HepG2 (cell line): ENCODE measurements at regions not wholly inside any gene's neighbourhood (a gene's known extent, or its start where the extent isn't known, plus 50 kb on each side); places are given as distances from the start of the nearest gene placed in this dataset.

Experiments
- CBX5 ChIP-seq: sonication (generic); formaldehyde crosslinking; IDR thresholded peaks from 2 replicates; pipeline ENCODE4 v1.4.0; 2020; ENCODE audit warnings: missing genetic modification reagents, borderline replicate concordance
- KDM1A ChIP-seq: IDR thresholded peaks from 2 replicates; pipeline ENCODE4 v1.6.1; 2016; ENCODE audit warnings: missing compliant biosample characterization
- KDM2A ChIP-seq: sonication (generic); formaldehyde crosslinking; IDR thresholded peaks from 2 replicates; pipeline ENCODE4 v1.4.0; 2020; ENCODE audit warnings: low read depth, missing genetic modification reagents, borderline replicate concordance
- MED13 ChIP-seq: sonication (generic); formaldehyde crosslinking; IDR thresholded peaks from 2 replicates; pipeline ENCODE4 v1.5.0; 2020; ENCODE audit warnings: missing genetic modification reagents
- NFE2 ChIP-seq: sonication (generic); formaldehyde crosslinking; IDR thresholded peaks from 2 replicates; pipeline ENCODE4 v1.4.0; 2020; ENCODE audit warnings: missing genetic modification reagents
- NR2F6 ChIP-seq, 2 experiments: IDR thresholded peaks; 2 replicates each; pipeline ENCODE4 v1.6.1; 2016; ENCODE audit warnings: antibody characterized with exemption in 1 of 2, mild to moderate bottlenecking in 1 of 2
- RARA ChIP-seq: IDR thresholded peaks from 2 replicates; pipeline ENCODE4 v1.6.1; 2016; ENCODE audit warnings: missing genetic modification reagents, missing compliant biosample characterization
- SIX1 ChIP-seq: sonication (generic); formaldehyde crosslinking; IDR thresholded peaks from 2 replicates; pipeline ENCODE4 v1.4.0; 2020; ENCODE audit warnings: missing genetic modification reagents, borderline replicate concordance
- SP2 ChIP-seq: sonication (generic); formaldehyde crosslinking; IDR thresholded peaks from 2 replicates; pipeline ENCODE4 v1.5.1; 2020; ENCODE audit warnings: mild to moderate bottlenecking, missing genetic modification reagents
- SP5 ChIP-seq: IDR thresholded peaks from 2 replicates; pipeline ENCODE4 v1.6.1; 2016; ENCODE audit warnings: low read depth, borderline replicate concordance
- SRSF4 ChIP-seq: fragments of 200-400 bp; formaldehyde crosslinking; IDR thresholded peaks from one replicate; pipeline ENCODE4 v1.6.1; 2018; ENCODE audit warnings: mild to moderate bottlenecking, low read depth, low read length, moderate library complexity; ENCODE audit not compliant: poor library complexity, severe bottlenecking
- ZBTB40 ChIP-seq, 2 experiments: fragments of 450-650 bp in 1 of 2; sonication (generic) in 1 of 2; formaldehyde crosslinking in 1 of 2; IDR thresholded peaks; 2 replicates each; pipeline versions ENCODE4 v1.6.1 to v1.8.0; 2016 to 2022; ENCODE audit warnings: antibody characterized with exemption in 1 of 2, mild to moderate bottlenecking in 1 of 2, missing genetic modification reagents in 1 of 2
- ZNF101 ChIP-seq: sonication (generic); formaldehyde crosslinking; IDR thresholded peaks from 2 replicates; pipeline ENCODE4 v1.4.0; 2020; ENCODE audit warnings: mild to moderate bottlenecking, low read depth, missing genetic modification reagents, borderline replicate concordance
- ZNF44 ChIP-seq: sonication (generic); formaldehyde crosslinking; IDR thresholded peaks from 2 replicates; pipeline ENCODE4 v1.5.1; 2020; ENCODE audit warnings: mild to moderate bottlenecking, missing genetic modification reagents
- ZNF672 ChIP-seq: sonication (generic); formaldehyde crosslinking; IDR thresholded peaks from 2 replicates; pipeline ENCODE4 v1.8.1; 2022; ENCODE audit warnings: missing genetic modification reagents
- ZNF841 ChIP-seq: sonication (generic); formaldehyde crosslinking; IDR thresholded peaks from 2 replicates; pipeline ENCODE4 v1.8.1; 2023; ENCODE audit warnings: missing genetic modification reagents, borderline replicate concordance
- ZNF879 ChIP-seq: sonication (generic); formaldehyde crosslinking; IDR thresholded peaks from 2 replicates; pipeline ENCODE4 v1.8.1; 2023; ENCODE audit warnings: missing genetic modification reagents
- ZSCAN22 ChIP-seq: sonication (generic); formaldehyde crosslinking; IDR thresholded peaks from 2 replicates; pipeline ENCODE4 v1.4.0; 2020; ENCODE audit warnings: mild to moderate bottlenecking, missing genetic modification reagents

- no peak for TF ChIP-seq ZNF672 (CRISPR knock-in tag)
- no peak for TF ChIP-seq SP5 (CRISPR knock-in tag)
- TF ChIP-seq KDM1A (CRISPR knock-in tag) = no peak
- no peak for TF ChIP-seq ZBTB40 (IDR thresholded peaks at IDR 0.05)
- TF ChIP-seq ZBTB40 (CRISPR knock-in tag; IDR thresholded peaks at IDR 0.05) = peak; percentile 61
- no peak for TF ChIP-seq ZNF101 (CRISPR knock-in tag)
- TF ChIP-seq MED13 (CRISPR knock-in tag) = no peak
- no peak for TF ChIP-seq ZNF44 (CRISPR knock-in tag)
- TF ChIP-seq SRSF4 = no peak
- no peak for TF ChIP-seq SIX1
- no peak for TF ChIP-seq NFE2 (CRISPR knock-in tag)
- peak; percentile 63 for TF ChIP-seq RARA
- TF ChIP-seq KDM2A (CRISPR knock-in tag) = peak; percentile 38; the same call in 1 of the 2 replicates
- TF ChIP-seq SP2 = no peak
- TF ChIP-seq CBX5 = peak; percentile 70; the same call in 1 of the 2 replicates
- no peak for TF ChIP-seq ZNF841
- TF ChIP-seq ZSCAN22 (CRISPR knock-in tag) = no peak
- no peak for TF ChIP-seq ZNF879 (CRISPR knock-in tag)
- no peak for TF ChIP-seq NR2F6 (IDR thresholded peaks at IDR 0.05)
- peak; percentile 50; the same call in 1 of the 2 replicates for TF ChIP-seq NR2F6 (CRISPR knock-in tag; IDR thresholded peaks at IDR 0.05)
These were observed 394.9 kb downstream of the GADD45G start (continued) for GRCh38 chr9:89999534-90000370.
